ENCODE measurements at regions not wholly inside any gene's neighbourhood (a gene's known extent, or its start where the extent isn't known, plus 50 kb on each side); places are given as distances from the start of the nearest gene placed in this dataset.

DNA sequence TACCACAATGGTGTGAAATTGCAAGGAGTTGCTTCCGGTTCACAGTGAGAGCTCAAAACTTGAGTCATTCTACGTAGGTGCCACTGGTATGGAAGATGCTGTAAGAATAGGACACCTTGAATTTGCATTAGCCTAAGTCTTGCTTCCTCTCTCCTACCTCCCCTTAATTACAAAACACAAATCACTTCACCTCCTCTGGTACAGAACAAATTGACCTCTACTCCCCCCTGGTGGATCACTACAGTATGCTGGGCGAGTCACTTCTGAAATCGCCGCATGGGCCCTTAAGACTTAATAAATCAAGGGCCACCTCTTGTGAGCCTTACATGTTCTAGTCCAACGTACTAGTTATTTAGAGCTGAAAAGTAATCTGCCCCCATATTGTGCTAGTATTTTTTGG lies 145.3 kb upstream of the SMARCA2 start:
- no peak overlapping the region for H3K27ac Mint-ChIP-seq
- no peak overlapping the region for H3K4me3 Mint-ChIP-seq
- DNase-seq = no peak
- POLR2A ChIA-PET = no interaction called here
- H3K4me1 Mint-ChIP-seq = no peaks in the 10 kb centered on the region
- no peaks in the 10 kb centered on the region for H3K36me3 Mint-ChIP-seq
- peaks cover 13% of the 10 kb centered on the region for H3K27me3 Mint-ChIP-seq
- ATAC-seq (ENCODE audit: low read depth) = no peak
- H3K9me3 Mint-ChIP-seq = no peaks in the 10 kb centered on the region

DNA sequence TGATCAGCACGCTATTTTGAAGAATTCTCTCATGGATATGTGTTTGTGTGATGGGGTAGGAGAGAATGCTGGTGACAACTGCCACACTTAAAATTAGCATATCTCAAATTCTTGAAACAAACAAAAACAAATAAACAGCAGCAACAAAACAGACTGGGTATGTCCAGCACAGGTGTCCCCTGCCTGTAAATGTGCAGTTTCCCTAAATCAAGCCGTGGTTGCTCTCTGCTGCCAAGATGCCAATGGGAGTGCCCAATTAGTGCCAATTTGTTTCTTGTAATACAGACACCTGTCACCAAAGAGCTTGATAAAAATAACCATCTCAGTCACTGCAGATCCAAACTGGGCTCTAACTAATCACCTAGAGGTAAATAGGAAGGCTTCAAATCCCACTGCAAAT lies 144.2 kb upstream of the SMARCA2 start:
- POLR2A ChIA-PET = no interaction called here
- no peak for DNase-seq
- H3K27ac Mint-ChIP-seq = no peak overlapping the region
- no peaks in the 10 kb centered on the region for H3K9me3 Mint-ChIP-seq
- no peak for ATAC-seq (ENCODE audit: low read depth)
- H3K4me1 Mint-ChIP-seq = no peaks in the 10 kb centered on the region
- no peak overlapping the region for H3K4me3 Mint-ChIP-seq
- H3K27me3 Mint-ChIP-seq = peaks cover 9% of the 10 kb centered on the region
- H3K36me3 Mint-ChIP-seq = no peaks in the 10 kb centered on the region

DNA sequence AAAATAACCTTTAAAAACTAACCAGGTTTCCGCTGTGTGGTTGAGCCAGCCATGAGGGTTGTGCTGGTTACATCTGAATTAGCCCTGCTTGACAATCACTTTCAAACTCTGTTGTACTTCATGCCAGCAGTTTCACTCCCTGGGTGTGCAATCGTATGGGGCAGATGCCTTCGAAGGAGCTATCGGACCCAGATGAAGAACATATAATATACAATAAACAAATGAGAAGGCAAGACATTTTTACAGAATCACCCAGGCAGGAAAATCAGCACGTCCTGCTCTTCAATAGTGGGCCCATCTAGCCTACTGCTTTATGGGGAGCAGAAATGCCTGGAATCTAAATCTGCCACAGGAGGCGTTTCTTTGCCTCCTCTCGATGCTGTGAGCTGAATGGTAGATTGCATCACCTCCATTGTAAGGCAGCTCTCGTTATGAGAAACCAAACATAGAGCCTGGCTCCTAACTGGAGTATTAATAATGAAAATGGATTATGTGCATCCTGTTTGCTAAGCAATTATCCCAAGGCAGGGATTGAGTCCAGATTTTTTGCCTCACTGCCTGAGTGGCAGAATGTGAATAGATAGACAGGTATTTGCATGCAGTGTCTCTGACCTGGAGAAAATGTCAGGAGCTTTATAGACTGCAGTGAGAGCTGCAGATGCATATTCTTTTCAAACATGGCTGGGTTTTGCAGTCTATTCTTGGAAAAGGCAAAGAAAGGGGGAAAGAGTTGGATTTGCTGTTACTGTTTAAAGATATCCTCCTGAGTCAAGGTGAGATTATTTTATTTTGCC lies 143.3 kb upstream of the SMARCA2 start:
- Mint-ChIP-seq H3K4me1 (peaks cover 2% of the 10 kb centered on the region), H3K4me3 (no peak overlapping the region), H3K27me3 (peaks cover 6% of the 10 kb centered on the region), H3K27ac (no peak overlapping the region), H3K9me3 (no peaks in the 10 kb centered on the region), H3K36me3 (no peaks in the 10 kb centered on the region)
- POLR2A ChIA-PET = interaction anchor here (0.6 kb wide), 1 partner anchor 593 kb away, joined by 3 read pairs; no protein-coding TSS in a partner anchor
- ATAC-seq (ENCODE audit: low read depth) (no peak), DNase-seq (no peak)

DNA sequence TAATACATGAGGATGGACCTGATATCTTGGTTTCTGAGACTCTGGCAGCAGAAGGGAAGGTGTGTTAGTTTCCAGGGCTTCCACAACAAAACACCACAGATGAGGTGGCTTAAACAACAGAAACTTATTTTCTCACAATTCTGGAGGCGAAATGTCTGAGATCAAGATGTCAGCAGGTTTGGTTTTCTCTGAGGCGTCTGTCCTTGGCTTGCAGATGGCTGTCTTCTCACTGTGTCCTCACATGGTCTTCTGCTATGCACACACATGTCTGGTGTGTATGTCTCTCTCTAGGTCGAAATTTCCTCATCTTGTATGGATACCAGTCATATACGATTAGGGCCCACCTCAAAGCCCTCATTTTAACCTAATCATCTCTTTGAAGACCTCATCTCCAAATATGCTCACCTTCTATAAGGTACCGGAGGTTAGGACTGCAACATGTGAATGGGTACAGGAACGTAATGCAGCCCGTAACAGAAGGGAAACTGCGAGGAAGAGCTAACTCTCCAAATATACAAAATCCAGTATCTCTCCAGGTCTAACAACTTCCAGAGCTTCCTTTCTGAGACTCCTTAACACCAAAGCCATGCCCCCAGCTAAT lies 139.8 kb upstream of the SMARCA2 start:
- ATAC-seq (ENCODE audit: low read depth) (no peak), DNase-seq (no peak)
- no peaks in the 10 kb centered on the region for H3K9me3 Mint-ChIP-seq
- peaks cover 6% of the 10 kb centered on the region for H3K27me3 Mint-ChIP-seq
- H3K4me3 Mint-ChIP-seq = no peak overlapping the region
- no peak overlapping the region for H3K27ac Mint-ChIP-seq
- H3K4me1 Mint-ChIP-seq = peaks cover 2% of the 10 kb centered on the region
- POLR2A ChIA-PET = no interaction called here
- H3K36me3 Mint-ChIP-seq = no peaks in the 10 kb centered on the region

DNA sequence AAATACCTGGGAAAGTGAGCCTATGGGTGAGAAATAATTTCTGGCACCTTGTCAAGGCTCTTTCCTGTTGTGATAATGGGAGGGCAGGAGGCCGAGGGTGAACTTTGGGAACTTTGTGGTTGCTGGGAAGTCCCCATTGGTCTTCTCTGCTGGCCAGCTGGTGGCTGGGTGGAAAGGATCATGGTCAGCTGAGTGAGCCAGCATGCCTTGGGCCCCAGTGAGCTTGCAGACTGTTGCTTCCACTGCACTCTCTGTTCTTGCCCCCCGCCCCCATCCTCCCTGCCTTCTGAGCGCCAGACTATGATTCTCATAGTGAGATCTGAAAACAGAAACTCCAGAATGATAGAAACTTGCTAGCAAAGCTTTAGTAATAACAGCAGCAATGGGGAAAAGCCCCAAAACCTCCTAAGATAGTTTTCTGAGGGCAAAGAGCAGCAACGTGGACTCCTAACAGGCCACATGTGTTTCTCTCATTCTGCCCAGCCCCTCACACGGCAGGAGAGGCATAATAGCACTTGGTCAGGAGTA lies 139.2 kb upstream of the SMARCA2 start:
- H3K4me1 Mint-ChIP-seq = peaks cover 2% of the 10 kb centered on the region
- no peak overlapping the region for H3K27ac Mint-ChIP-seq
- no peaks in the 10 kb centered on the region for H3K36me3 Mint-ChIP-seq
- no peak for DNase-seq
- H3K9me3 Mint-ChIP-seq = no peaks in the 10 kb centered on the region
- no peak overlapping the region for H3K4me3 Mint-ChIP-seq
- POLR2A ChIA-PET = no interaction called here
- ATAC-seq (ENCODE audit: low read depth) = no peak
- H3K27me3 Mint-ChIP-seq = peaks cover 6% of the 10 kb centered on the region

DNA sequence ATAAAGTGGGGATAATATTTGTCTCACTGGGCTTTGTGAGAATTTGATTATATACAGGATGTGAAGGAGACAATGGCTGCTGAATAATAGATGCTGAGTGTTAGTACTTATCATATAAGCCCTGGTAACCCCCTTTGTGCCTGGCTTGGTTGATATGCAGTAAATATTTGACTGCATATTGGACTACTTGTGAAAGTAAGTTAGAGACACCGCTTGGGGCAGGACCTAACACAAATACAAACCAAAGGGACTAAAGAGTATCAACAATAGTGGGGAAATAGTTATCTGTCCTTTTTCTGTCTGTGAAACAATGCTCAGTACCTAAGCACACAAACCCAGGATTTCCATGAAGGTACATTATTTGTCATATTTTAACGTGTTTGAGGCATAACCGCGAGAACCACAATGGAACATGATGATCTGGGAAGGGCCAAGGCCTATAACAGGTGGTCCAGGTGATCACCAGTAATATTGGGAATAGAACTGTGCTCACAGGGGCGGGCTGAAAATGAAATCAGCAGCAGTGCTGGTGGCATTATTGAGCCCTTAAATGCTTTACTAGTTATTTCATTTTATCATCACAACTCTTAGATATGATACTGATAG lies 138.2 kb upstream of the SMARCA2 start:
- Mint-ChIP-seq H3K27me3 (peaks cover 6% of the 10 kb centered on the region), H3K27ac (no peak overlapping the region), H3K9me3 (no peaks in the 10 kb centered on the region), H3K36me3 (no peaks in the 10 kb centered on the region), H3K4me1 (peaks cover 2% of the 10 kb centered on the region), H3K4me3 (no peak overlapping the region)
- POLR2A ChIA-PET = no interaction called here
- DNase-seq (no peak), ATAC-seq (ENCODE audit: low read depth) (no peak)

DNA sequence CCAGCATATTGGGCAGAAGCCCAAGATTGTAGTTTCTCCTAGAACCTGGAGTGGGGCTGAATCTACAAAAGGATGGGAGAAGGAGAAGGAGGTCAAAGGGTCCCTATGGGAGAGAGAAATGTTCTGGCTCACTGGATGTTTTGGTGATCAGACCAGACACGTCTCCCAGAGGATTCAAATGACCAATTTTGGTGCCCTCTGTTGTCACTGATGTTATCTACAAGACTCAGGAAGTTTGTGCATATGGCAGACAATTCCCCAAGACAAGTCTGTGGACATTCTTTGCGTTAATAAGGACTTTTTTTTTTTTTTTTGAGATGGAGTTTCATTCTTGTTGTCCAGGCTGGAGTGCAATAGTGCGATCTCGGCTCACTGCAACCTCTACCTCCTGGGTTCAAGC lies 137.2 kb upstream of the SMARCA2 start:
- Mint-ChIP-seq H3K4me3 (no peak overlapping the region), H3K9me3 (no peaks in the 10 kb centered on the region), H3K27me3 (no peaks in the 10 kb centered on the region), H3K27ac (no peak overlapping the region), H3K4me1 (peaks cover 2% of the 10 kb centered on the region), H3K36me3 (no peaks in the 10 kb centered on the region)
- DNase-seq (no peak), ATAC-seq (ENCODE audit: low read depth) (no peak)
- POLR2A ChIA-PET = no interaction called here

DNA sequence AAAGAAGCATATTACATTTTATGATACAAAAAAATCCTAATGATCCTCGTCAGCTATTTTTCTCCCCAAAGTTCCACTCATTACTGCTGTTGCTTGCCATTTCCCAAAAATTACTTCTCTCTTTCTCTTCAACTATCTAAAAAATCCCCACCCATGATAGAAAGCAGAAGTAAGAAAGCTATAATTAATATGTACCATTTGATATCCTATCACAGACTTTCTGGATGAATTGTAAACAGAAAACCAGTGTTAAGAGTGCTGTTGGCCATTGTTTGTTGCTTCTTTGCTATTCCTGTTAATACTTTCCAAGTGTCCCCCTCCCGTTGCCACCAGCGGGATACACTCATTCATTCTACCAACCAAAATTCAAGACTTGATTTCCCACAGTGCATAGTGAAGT lies 136.3 kb upstream of the SMARCA2 start:
- DNase-seq = no peak
- no peak overlapping the region for H3K27ac Mint-ChIP-seq
- POLR2A ChIA-PET = interaction anchor here (0.6 kb wide), 1 partner anchor 244 kb away, joined by 4 read pairs; no protein-coding TSS in a partner anchor

DNA sequence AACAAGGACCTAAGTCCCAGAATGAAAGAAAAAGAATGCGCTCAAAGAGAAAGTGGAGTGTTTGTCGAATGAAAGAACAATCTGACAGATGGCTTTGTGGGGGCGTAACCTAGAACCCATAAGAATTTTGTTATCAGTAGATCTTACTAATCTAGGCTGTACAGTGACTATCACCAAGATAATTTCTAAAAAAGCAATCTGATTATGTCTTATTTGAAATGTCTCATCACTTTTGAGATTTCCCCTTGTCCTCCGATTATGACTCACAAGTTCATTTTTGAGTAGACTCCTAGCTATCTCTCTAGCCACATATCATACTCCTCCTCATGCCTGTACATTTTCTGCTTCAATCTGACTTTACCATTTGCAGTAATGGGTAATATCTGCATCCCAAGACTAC lies 135.6 kb upstream of the SMARCA2 start:
- no peak overlapping the region for H3K4me3 Mint-ChIP-seq

More for the DNA sequence above, 136.3 kb upstream of the SMARCA2 start:
- no peak overlapping the region for H3K4me3 Mint-ChIP-seq
- H3K27me3 Mint-ChIP-seq = no peaks in the 10 kb centered on the region
- no peaks in the 10 kb centered on the region for H3K36me3 Mint-ChIP-seq
- no peak for ATAC-seq (ENCODE audit: low read depth)
- peaks cover 2% of the 10 kb centered on the region for H3K4me1 Mint-ChIP-seq
- H3K9me3 Mint-ChIP-seq = no peaks in the 10 kb centered on the region

DNA sequence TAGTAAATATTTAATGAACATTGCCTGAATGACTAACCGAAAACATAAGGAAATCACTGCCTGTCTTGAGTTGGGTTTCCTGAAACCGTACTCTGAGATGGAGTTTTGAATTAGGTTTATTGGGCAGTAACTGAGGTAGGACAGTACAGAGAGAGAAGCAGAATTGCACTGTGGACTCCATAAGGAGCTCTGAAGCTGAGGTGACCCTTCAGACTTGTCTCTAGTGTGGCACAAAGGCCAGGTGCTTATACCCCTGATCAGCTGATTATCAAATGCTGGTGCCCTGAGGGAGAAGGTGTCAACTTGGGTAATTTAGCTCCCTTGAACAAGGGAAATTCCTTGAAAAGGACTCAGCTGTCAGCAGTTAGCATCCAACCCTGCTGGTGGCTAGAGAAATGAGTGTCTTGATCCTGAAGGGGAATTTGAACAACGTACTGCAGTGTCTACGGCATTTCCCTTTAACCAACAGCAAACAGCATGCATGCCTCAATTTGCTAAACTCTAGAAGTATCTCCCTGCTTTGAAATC lies 135.0 kb upstream of the SMARCA2 start:
- Mint-ChIP-seq H3K4me1 (peaks cover 2% of the 10 kb centered on the region), H3K9me3 (no peaks in the 10 kb centered on the region), H3K27me3 (no peaks in the 10 kb centered on the region), H3K27ac (no peak overlapping the region), H3K4me3 (no peak overlapping the region), H3K36me3 (no peaks in the 10 kb centered on the region)
- ATAC-seq (ENCODE audit: low read depth) (no peak), DNase-seq (no peak)
- POLR2A ChIA-PET = no interaction called here

More for the DNA sequence above, 135.6 kb upstream of the SMARCA2 start:
- POLR2A ChIA-PET = no interaction called here
- H3K9me3 Mint-ChIP-seq = no peaks in the 10 kb centered on the region
- H3K4me1 Mint-ChIP-seq = peaks cover 2% of the 10 kb centered on the region
- H3K36me3 Mint-ChIP-seq = no peaks in the 10 kb centered on the region
- no peak for DNase-seq
- H3K27ac Mint-ChIP-seq = no peak overlapping the region
- ATAC-seq (ENCODE audit: low read depth) = no peak
- no peaks in the 10 kb centered on the region for H3K27me3 Mint-ChIP-seq

DNA sequence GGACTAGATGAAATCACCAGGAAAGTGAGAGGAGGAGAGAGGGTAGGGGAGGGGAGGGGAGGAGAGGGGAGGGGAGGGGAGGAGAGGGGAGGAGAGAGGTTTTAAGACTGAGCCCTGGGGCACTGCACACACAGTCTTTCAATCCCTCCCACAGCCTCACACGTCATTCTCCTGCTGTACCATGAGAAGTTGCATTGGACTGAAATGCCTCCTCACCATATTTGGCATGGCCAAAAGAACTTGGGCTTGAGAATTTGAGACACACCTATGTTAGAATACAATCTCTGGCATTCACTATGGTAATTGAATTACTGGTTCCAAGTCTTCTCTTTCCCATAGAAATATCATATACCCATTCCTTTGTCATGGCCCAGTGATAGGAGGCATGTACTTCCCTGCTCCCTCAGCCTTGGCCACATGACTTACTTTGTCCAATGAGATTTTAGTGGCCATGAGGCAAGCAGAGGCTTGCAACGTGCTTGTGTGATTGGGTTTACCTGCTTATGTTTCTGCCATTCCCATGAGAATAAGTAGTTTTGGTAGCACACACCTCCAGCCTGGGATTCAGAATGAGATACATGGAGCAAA lies 133.3 kb upstream of the SMARCA2 start:
- H3K27me3 Mint-ChIP-seq = no peaks in the 10 kb centered on the region
- no peak overlapping the region for H3K27ac Mint-ChIP-seq
- no peak for ATAC-seq (ENCODE audit: low read depth)
- H3K4me3 Mint-ChIP-seq = no peak overlapping the region
- no peaks in the 10 kb centered on the region for H3K36me3 Mint-ChIP-seq
- no peaks in the 10 kb centered on the region for H3K4me1 Mint-ChIP-seq
- POLR2A ChIA-PET = no interaction called here
- no peaks in the 10 kb centered on the region for H3K9me3 Mint-ChIP-seq
- no peak for DNase-seq

DNA sequence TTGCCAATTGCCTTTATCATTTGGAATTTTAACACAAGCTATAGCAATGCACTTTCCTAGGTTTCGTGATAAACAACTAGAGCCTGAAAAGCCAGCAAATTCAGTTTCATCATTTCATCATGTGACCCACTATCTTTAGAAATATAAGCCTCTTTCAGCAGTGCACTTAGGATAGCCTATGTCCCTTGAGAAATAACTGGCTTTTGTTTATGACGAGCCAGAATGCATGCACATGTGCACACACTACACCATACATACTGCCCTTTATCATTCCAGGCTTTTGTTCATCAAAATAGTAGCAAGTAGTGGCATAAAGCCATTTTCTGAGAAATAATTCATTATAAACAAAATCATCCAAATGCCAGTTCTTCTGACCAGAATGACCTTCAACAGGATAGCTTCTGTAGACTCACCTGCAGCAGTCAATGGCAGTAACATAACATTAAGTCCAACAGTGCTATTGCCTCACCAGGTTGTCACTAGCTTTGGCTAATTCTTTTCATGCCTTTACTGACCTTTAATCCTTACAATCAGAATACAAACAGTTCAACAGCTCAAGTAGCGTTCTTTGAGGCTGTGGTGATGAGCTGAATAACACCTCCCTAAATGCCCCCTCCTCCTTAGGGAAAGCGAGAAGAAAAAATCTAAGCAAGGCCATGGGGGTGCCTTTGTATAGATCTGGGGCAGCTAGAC lies 132.3 kb upstream of the SMARCA2 start:
- Mint-ChIP-seq H3K36me3 (no peaks in the 10 kb centered on the region), H3K27ac (no peak overlapping the region), H3K9me3 (no peaks in the 10 kb centered on the region), H3K4me1 (no peaks in the 10 kb centered on the region), H3K4me3 (no peak overlapping the region), H3K27me3 (no peaks in the 10 kb centered on the region)
- POLR2A ChIA-PET = no interaction called here
- ATAC-seq (ENCODE audit: low read depth) = no peak
- no peak for DNase-seq

DNA sequence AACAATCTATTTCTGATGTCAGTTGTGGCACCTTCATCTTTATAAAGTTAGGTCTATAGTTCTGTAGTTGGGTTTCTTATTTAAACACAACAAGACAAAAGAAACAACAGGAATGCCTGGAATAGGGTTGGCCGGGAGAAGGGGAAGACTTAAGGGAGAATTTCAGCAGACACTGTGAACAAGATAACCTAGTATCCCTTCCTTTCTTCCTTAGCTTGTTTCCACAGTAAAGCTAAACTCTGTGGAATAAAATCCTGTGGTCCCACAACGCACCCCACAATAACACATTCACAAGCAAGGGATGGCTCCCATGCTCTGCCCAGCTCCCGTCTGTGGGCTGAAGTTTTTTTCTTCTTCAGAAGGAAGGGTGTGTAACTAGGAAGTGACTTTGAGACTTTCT lies 124.9 kb upstream of the SMARCA2 start:
- Mint-ChIP-seq H3K4me3 (no peak overlapping the region), H3K27me3 (peaks cover 10% of the 10 kb centered on the region), H3K4me1 (no peaks in the 10 kb centered on the region), H3K9me3 (peaks cover 3% of the 10 kb centered on the region), H3K27ac (no peak overlapping the region), H3K36me3 (no peaks in the 10 kb centered on the region)
- ATAC-seq (ENCODE audit: low read depth) = no peak
- POLR2A ChIA-PET = no interaction called here
- DNase-seq = no peak

All from activated naive CD8-positive, alpha-beta T cell treated with anti-CD3 and anti-CD28 coated beads, Interleukin-2, amount 10 ng/mL, durations not matched to agents 7 days and 5 days (primary cell).